GM19043 (cell line): ENCODE measurements at regions not wholly inside any gene's neighbourhood (a gene's known extent, or its start where the extent isn't known, plus 50 kb on each side); places are given as distances from the start of the nearest gene placed in this dataset.
"Not testable (repeated sequence)": the region's sequence is repeated elsewhere in the genome, so short reads cannot be mapped to it uniquely, and the experiment has no call there.

Experiments used
- ATAC-seq: cut with Tn5 transposase; IDR thresholded peaks from one replicate; pipeline ENCODE4 v1.9.1; 2021; ENCODE audit warnings: low read depth; ENCODE audit not compliant: unreplicated experiment

DNA sequence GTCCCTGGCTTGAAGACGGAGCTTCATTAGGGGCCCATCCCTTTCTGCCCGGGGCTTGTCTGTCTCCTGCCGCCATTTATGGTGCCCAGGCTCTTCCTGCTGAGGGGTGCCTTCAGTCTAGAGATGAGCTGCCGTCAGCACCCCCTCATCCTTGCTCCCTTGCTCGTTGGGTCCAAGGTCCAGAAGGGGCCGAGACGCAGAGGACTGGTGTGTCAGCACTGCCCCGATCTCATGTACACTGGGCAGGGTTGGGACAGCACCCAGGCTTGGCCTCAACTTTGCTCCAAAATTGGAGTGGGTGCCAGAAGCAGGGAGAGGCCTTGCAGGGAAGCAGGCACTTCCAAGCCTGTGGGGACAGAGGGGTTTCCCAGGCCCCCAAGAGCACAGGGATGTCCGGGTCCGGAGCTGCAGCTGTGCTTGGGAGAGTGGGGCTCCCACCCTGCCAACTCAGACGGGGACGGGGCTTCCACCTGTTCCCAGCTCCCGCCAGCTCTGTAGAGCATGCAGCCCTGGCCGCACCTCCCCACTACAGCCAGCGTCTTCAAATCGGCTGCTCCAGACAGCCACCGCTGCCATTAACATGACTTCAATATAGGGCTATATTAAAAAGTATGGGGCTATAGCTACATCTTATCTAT, 488.8 kb downstream of the TENT5A start:
- ATAC-seq = no peak

DNA sequence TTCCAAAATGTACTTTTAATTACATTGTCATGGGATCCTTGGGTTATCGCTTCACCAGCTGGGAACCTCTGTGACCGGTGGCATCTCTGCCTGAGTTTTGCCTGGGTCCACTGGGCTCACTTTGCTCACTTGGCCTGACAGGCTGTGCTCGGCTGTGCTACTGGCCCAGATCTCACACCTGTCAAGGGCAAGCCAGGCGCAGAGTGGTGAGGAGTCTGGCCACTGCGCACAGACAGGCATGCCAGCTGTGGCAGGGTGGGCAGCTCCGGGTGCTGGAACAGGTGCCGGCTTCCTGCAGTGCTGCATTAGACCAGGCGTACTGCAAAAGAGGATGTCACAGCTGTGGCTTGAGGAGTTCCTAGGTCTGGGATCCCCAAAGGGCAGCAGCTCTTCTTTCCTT, 489.8 kb downstream of the TENT5A start:
- no peak for ATAC-seq

DNA sequence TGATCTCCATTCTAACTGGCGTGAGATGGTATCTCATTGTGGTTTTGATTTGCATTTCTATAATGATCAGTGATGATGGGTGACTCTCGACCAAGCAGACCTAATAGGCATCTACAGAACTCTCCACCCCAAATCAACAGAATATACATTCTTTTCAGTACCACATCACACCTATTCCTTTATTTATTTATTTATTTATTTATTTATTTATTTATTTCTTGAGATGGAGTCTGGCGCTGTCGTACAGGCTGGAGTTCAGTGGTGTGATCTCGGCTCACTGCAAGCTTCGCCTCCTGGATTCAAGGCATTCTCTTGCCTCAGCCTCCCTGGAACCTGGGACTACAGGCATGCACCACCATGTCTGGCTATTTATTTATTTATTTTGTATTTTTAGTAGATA, 496.3 kb downstream of the TENT5A start:
- not testable (repeated sequence) for ATAC-seq

DNA sequence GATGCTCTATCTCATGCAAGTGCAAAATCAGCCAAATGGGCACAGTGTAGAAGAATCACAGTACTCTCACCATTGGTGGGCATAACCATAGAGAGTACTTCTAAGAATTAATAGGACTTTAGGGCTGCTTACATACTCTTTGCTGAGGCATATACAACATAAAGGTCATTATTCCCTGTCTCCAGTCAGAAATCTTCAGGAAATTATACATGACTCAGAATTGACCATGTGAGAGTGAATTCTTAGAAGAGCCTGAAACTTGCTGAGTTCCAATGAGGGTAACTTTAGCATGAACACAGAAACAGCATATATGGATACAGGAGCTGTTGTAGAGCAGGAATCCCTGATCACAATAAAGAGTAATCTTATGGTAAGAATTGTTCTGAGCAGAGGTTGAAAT, 498.7 kb downstream of the TENT5A start:
- ATAC-seq = no peak

DNA sequence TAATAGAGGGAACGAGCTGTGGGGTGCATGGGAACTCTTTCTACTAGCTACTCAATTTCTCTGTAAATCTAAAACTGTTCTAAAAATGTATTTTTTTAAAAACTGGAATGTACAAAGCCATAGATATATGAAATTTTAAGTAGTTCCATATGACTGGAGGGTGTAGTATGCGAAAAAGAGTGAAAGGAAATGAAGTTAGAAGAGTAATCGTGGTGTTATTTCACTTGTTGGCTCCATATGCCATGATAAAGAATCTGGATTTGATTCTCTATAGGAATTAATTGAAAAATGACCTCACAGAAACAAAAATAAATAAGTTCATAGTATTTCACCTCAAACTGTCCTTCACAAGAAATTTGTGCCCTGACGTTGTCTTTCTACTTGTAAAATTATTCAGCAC, 500.2 kb downstream of the TENT5A start:
- no peak for ATAC-seq

DNA sequence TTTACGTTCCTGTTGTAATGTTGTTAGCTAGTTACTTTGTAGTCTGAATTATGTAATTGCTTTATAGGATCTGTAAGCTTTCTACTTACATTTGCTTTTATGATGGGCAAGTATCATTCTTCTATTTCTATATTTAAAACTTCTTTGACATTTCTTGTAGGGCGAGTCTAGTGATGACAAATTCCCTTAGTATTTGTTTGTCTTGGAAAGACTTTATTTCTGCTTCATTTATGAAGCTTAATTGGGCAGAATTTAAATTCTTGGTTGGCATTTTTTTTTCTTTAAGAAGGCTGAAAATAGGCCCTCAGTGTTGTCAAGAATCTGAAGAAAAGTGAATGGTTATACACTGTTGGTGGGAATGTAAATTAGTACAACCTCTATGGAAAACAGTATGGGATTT, 506.3 kb downstream of the TENT5A start:
- no peak for ATAC-seq

DNA sequence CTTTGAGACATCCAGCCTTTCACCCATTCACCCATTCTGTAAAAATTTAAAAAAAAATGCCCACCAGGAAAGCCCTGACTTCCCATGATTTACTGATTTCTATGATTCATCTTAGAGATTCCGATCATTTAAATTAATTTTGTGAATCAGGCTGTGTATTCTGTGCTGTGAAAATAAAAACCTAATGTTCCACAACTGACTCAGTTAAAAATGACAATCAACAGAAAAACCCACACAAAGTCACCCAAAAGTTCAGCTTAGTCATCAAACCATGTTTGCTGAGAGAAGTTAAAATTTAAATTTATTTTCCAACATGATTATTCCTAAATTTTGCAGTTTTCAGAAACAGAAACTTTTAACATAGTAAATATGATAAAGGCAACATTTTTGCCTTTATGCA, 509.9 kb downstream of the TENT5A start:
- no peak for ATAC-seq

DNA sequence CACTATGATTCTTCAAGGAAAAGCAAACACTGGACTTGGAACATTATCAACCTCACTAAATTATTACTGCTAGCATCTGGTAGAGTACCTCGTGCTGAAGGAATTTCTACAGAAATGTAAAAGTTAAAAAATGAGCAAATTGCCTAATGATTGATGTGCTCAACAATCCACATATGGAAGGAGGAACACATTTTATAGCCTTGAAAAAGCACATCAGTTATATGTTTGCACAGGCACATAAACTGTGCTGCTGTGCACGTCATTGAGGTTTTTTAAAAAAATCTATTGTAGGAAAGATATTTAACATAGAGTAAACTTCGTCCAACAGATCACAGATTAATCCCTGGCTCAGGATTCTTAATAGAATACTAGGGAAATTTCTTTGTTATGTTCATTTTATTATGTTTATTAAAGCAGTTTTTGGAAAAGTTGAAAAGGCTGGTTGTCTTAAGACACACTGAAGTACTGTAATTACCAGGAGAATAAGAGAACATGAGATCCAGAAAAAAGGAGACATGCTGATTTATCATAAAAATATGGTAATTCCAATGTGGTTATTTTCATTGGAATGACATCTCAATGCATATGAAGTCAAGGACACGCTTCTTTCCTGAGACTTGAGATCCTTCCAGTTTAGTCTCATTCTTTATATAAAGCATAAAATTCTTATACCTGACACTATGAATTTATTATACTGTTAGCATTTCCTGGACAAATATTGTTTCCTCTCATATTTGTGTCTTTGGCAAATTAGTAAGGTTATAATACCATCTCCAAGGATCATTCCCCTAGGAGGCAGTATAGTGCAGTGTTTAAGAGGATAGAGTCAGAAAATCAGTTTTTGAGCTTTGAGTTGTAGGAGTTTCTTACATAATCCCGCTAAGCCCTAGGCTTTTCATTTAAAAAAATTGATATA, 511.1 kb downstream of the TENT5A start:
- ATAC-seq = no peak

DNA sequence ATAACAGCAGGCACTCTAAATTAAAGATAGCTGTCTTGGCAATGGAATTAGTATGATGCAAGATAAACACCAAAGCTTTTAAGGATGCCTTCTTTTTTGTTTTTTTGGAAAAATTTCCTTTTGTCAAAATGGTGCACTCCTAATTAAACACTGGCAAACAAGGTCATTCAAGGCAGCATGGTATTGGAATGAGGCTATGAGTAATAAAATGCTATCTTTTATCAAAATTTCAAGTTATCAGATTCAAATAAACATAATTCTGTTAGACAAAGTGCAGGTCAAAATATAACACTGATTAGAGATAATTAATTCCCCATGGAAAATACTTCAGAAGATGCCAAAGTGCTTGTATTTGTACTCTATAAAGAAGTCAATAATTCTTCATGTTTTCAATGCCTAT, 514.1 kb downstream of the TENT5A start:
- ATAC-seq = no peak

DNA sequence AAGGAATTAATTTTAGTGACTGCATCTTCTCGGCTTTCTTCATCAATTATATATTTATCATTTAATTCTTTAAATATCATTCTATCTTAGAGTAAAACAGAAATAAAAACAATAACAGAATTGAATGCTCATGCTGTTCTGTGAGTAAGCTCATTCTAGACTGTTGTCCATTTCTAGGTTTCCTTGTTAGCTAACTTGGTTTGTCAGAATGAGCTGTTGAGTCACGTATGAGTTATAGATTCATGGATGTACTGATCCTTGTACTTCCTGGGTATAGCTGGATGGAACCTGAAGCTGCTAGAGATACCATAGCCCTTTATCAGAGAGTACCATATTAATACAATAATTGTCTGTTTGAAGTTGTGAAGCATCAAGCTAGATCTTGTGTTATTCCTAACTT, 515.3 kb downstream of the TENT5A start:
- no peak for ATAC-seq

DNA sequence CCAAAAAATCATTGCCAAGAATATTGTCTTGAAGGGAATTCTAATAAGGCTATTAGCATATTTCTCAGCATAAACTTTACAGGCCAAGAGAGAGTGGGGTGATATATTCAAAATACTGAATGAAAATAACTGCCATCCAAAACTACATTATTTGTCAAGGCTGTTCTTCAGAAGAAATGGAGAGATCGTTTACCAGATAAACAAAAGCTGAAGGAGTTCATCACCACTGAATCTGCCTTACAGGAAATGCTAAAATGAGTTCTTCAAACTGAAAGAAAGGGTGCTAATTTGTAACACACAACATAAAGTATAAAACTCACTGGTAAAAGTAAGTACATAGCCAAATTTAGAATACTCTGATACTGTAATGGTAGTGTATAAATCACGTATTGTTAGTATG, 517.0 kb downstream of the TENT5A start:
- no peak for ATAC-seq

DNA sequence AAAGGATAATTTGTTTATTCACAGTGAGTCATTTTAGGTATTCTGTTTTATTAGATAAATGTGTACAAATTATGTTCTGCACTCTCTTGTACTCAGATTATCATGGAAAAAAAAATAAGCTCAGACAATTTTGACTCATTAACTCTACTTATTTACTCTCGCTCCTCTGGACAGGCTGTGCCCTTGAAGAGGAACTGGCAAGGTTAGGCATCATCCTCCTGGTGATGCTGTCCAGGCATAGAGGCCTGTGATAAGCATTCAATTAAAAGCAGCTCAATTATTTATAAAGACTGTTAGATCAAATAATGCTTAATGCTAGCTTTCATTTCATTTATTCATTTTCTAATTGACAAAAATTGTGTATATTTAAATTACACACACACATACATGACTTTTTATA, 518.5 kb downstream of the TENT5A start:
- no peak for ATAC-seq

DNA sequence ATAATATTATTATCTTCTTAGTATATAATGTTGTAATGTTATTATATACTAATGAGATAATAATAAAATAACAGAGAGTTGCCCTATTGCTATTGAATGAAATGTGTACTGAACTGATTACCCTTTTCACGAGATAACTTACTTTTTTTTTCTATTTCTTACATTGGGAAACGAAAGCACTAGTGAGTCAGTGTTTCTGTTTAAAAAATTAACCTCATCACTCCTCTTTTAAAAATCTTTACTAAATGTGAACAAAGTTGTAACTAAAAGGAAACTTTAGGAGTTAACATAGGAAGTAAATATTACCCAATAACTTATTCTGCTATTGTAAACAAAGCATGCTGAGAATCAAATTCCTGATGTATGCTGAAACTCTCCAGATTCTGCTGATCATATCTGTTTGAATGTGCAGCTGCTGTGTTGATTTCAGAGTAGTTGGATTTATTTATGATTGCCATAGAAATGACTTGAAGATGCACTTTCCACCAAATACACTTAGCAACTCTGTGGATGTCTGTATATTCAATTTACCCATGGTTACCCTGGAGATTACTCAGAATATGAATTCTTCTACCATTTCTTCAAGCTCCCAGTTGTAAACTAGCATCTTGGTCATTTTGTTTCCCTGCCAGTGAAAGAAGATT, 523.4 kb downstream of the TENT5A start:
- no peak for ATAC-seq

DNA sequence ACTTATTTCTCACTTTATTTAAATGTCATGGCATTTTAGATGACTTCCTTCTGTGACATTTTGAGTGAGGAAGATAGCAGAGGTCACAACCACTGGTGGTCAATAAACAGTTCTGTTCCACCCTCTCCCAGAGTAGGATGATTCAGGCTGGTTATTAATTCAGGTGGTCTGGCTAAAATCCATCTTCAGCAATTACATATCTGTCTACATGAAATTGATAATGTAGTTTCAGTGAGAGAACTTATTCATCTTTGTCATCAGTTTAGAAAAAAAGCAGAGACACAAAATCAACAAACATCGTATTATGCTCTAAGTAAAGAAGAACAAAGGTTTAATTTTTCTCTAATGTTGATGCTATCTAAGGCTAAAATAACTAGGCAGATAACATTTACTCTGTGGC, 525.5 kb downstream of the TENT5A start:
- no peak for ATAC-seq

DNA sequence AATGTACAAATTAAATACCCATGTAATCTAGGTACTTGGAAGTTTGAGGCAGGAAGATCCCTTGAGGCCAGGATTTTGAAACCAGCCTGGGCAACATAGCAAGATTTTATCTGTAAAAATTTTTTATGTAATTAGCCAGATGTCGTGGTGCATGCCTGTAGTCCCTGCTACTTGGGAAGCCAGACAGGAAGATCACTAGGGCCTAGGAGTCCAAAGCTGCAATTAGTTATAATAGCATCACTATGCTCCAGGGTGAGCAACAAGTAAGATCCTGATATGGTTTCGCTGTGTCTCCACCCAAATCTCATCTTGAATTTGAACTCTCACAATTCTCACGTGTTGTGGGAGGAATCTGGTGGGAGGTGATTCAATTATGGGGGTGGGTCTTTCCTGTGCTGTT, 535.8 kb downstream of the TENT5A start:
- ATAC-seq = no peak

DNA sequence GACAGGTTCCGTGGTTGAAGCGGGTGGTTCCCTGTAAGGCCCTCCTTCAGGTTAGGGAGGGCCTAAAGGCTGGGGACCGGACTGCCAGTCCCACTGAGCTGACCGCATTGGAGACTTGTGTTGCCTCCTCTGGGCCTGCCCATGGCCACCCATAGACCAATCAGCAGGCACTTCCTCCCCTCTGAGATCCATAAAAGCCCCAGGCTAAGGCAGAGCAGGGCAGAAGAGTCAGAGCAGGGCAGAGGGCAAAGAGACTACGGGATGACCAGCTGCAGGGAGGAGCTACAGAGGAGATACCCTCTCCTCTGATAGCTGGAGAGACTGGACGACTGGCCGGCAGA, 537.4 kb downstream of the TENT5A start:
- ATAC-seq = no peak

DNA sequence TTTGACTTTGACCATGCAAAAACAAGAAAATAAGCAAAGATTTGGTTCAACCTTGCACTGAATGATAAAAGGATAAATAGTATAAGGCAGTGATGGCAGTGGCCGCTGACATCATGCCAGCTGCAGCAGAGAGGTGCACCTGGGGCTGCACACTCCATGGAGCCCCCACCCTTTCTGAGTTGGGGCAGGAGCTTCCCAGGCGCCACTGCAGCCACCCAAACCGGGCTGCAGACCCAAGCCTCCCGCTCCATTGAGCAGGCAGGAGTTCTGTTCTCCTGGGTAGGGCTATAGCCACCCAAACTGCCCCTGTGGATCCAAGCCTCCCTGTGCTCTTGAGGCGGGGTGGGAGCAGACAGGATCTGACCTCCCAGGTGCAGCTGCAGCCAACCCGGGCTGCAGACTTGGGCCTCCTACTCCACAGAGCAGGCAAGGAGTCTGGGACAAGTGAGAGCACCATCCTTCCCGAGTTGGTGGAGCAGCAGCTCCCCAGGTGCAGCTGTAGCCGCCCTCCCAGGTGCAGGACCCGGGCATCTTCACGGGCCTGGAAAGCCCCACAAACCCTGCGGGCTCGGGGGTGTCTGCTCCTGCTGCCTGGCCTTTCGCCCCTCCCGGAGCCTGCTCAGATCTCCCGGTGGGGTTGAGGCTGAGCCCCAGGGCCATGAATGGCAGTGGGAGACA, 537.9 kb downstream of the TENT5A start:
- ATAC-seq = no peak

DNA sequence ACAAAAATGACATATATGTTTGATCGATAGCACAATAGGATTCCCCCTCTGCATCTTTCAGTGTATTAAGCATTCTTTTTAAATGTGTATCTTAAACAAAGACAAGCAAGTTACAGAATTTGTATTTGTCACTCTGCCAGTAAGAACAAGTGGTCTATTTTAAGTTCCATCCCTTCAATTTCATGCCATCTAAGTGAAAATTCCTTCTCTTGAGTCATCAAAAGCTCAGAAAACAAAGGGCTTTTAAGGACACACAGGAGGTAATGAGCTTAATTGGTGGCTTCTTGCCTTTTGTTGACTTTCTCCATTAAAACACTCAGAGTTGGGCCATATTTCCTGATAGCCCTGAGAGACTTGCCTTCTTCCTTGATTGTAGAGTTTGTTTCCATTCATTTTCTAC, 547.8 kb downstream of the TENT5A start:
- ATAC-seq = no peak

DNA sequence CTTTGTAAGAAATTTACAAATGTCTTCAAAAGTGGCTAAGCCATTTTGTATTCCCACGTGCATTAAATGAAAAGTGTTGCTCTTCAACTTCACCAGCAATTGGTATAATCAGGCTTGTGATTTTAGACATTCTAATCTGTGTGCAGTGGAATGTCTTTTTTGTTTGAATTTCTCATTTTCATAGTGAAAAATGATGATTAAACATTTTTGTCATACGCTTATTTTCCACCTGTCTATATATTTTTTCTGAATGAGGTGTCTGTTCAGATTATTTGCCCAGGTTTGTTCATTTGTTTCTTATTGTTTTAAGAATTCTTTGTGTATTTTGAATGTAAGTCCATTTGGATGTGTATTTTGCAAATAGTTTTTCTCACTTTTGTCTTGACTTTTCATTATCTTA, 558.1 kb downstream of the TENT5A start:
- no peak for ATAC-seq

DNA sequence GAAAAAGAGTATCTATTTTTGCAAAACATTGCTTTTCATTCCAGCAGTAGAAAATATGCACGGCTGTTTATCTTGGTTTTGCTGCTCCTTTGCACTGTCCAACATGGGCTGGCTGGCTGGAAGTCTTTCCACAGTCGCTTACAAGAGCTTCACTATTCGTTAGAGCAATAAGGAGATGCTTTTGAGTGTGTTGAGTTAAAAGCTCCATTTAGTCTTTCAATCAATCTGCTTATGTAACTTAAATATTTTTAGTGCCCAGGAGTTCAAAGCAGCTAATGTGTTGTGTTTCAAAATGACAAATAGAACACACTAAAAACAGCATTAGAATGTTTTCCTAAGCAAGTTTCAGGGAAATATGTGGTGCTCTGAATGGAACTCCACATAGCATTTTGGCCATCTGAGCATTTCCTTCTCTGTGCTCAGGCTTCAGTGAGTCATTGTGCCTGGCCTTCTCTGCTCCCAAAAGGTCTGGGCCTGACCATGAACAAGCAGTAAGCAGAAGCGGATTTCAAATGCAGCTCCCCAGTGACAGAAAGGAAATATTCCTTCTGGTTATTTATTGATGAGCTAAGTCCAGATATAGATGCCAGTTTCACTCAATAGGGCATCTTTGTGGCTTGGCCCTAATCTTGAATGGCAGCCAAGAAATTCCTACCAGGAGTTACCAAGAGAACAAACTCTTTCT, 580.3 kb downstream of the TENT5A start:
- ATAC-seq = no peak

DNA sequence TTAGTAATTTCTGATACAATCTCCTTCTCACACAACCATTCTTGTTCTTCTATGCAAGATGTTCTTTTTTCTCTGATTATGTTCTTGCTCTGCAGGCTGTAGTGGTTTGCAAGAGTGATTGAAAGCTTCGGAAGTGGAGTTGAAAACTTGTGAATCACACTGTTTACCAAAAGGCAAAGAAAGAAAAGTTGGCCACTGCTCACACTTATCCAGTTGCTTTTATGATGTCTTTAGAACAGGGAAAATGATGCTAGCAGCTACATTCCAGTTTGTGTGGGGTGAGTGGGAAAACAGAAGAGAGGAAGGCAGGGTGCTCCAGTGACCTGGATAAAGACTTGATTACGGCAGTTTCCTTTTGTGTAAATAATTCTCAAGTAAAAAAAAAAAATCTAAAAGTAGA, 583.3 kb downstream of the TENT5A start:
- no peak for ATAC-seq
